ENCODE measurements at regions not wholly inside any gene's neighbourhood (a gene's known extent, or its start where the extent isn't known, plus 50 kb on each side); places are given as distances from the start of the nearest gene placed in this dataset.

- TF ChIP-seq CTCF (IDR thresholded peaks at IDR 0.05) (no peak), ZFX (IDR thresholded peaks at IDR 0.05; ENCODE audit: borderline replicate concordance) (no peak)
These were observed 146.3 kb downstream of the ARL6IP6 start for GRCh38 chr2:152864601-152865149.

All from 22Rv1 (cell line).